ENCODE measurements at regions not wholly inside any gene's neighbourhood (a gene's known extent, or its start where the extent isn't known, plus 50 kb on each side); places are given as distances from the start of the nearest gene placed in this dataset.

DNA sequence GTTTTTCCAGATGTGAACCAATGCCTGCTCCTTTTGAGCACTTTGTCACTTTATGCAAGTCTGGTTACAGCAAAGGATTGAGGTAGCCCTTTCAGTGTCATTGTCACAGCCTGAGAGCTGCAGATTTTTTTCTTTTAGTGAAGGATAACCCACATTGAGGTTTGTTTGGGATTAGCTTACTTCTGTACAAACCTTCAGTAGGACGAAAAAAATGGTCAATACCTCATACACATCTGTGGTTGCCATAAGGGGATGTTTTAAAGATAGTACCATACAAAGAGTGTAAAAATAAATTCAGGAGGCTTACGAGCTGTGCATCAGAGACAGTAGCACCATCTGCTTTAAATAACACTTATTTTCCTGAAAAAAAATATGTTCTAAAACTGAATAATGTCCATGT, 566.0 kb downstream of the AJAP1 start:
- Histone ChIP-seq H3K4me1 (ENCODE audit: insufficient read depth) (no peaks in the 10 kb centered on the region), H3K4me3 (ENCODE audit: low read depth, low read length) (no peak overlapping the region), H3K36me3 (ENCODE audit: insufficient read depth) (no peaks in the 10 kb centered on the region), H3K27ac (ENCODE audit: low read depth) (no peak overlapping the region)
- 50% methylated on average over 2 of the region's 2 CpGs for WGBS
- no peak for DNase-seq (ENCODE audit: extremely low spot score)

DNA sequence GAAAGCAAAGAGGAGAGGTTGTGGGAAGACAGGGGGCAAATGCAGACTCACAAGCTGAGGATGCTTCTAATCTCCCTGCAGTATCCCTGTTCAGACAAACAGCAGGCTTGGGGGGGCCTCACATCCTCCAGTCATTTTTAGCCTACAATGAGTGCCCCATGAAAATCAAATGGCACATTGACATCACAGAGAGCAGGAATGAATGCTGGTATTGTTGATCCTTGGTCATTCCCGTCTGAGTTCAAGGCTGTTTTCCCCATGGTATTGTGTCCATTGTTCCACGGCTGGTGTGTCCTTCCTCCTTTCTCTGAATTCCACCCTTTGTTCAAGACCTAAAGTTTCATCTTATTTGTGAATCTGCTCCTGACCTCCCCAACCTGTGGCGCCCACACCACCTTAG, 545.6 kb downstream of the AJAP1 start:
- H3K36me3 ChIP-seq (ENCODE audit: insufficient read depth) = no peaks in the 10 kb centered on the region
- 77% methylated on average over 3 of the region's 3 CpGs for WGBS
- H3K27ac ChIP-seq (ENCODE audit: low read depth) = no peak overlapping the region
- no peak for DNase-seq (ENCODE audit: extremely low spot score)
- no peaks in the 10 kb centered on the region for H3K4me1 ChIP-seq (ENCODE audit: insufficient read depth)
- no peak overlapping the region for H3K4me3 ChIP-seq (ENCODE audit: low read depth, low read length)

- Histone ChIP-seq H3K4me1 (ENCODE audit: insufficient read depth) (no peaks in the 10 kb centered on the region), H3K36me3 (ENCODE audit: insufficient read depth) (no peaks in the 10 kb centered on the region), H3K27ac (ENCODE audit: low read depth) (no peak overlapping the region), H3K4me3 (ENCODE audit: low read depth, low read length) (no peak overlapping the region)
- DNase-seq (ENCODE audit: extremely low spot score) = no peak
- 61% methylated on average over 5 of the region's 5 CpGs for WGBS
Observed at GRCh38 chr1:5198328-5198727, 543.9 kb downstream of the AJAP1 start.

DNA sequence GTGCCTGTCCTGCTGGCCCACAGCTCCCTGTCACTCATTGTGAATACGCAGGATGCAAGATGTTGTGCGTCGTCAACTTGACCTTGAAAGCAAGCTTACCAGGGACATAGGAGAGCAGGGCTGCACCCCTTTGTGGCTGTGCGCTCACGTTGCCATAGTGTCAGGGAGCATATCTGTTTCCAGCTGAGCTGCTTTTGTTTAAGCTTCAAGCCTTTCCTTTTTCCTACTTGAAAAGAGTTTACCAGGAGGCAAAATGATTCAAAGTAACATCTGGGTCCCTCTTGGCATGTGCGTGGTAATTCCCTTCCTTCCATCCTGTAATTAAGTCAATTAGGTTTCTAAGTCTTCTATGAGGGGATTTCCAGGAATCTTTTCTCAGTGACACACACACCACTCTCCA, 537.1 kb downstream of the AJAP1 start:
- Histone ChIP-seq H3K36me3 (ENCODE audit: insufficient read depth) (no peaks in the 10 kb centered on the region), H3K4me3 (ENCODE audit: low read depth, low read length) (no peak overlapping the region), H3K27ac (ENCODE audit: low read depth) (no peak overlapping the region), H3K4me1 (ENCODE audit: insufficient read depth) (no peaks in the 10 kb centered on the region)
- WGBS = 71% methylated on average over 6 of the region's 6 CpGs
- no peak for DNase-seq (ENCODE audit: extremely low spot score)

- no peaks in the 10 kb centered on the region for H3K4me1 ChIP-seq (ENCODE audit: insufficient read depth)
- no peak overlapping the region for H3K4me3 ChIP-seq (ENCODE audit: low read depth, low read length)
- DNase-seq (ENCODE audit: extremely low spot score) = peak; percentile 31
- no peak overlapping the region for H3K27ac ChIP-seq (ENCODE audit: low read depth)
- WGBS = 77% methylated on average over 4 of the region's 4 CpGs
- no peaks in the 10 kb centered on the region for H3K36me3 ChIP-seq (ENCODE audit: insufficient read depth)
Observed at GRCh38 chr1:5189384-5189783, 535.0 kb downstream of the AJAP1 start.

DNA sequence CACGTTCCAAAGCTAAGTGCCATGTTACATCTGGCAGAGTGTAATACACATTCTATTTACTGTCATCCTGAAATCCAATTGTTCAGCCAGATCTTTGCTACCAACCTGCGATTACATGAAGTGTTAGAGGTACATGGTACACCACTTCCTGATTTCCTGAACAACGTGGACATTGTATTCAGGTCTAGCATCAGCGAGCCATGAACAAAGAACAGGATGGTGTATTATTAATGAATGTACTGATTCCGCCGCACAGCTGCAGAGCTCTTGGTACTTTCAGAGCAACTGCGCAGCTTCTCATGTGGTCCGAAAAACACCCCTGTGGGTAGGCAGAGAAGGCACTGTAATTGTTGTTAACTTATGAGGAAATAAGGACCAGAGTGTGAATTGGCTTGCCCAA, 511.4 kb downstream of the AJAP1 start:
- 82% methylated on average over 8 of the region's 8 CpGs for WGBS
- Histone ChIP-seq H3K36me3 (ENCODE audit: insufficient read depth) (no peaks in the 10 kb centered on the region), H3K27ac (ENCODE audit: low read depth) (no peak overlapping the region), H3K4me1 (ENCODE audit: insufficient read depth) (no peaks in the 10 kb centered on the region), H3K4me3 (ENCODE audit: low read depth, low read length) (no peak overlapping the region)
- no peak for DNase-seq (ENCODE audit: extremely low spot score)

GRCh38 chr1:5164158-5164557, 509.7 kb downstream of the AJAP1 start:
- Histone ChIP-seq H3K4me3 (ENCODE audit: low read depth, low read length) (no peak overlapping the region), H3K36me3 (ENCODE audit: insufficient read depth) (no peaks in the 10 kb centered on the region), H3K4me1 (ENCODE audit: insufficient read depth) (no peaks in the 10 kb centered on the region), H3K27ac (ENCODE audit: low read depth) (no peak overlapping the region)
- WGBS = 66% methylated on average over 5 of the region's 5 CpGs
- DNase-seq (ENCODE audit: extremely low spot score) = no peak

- DNase-seq (ENCODE audit: extremely low spot score) = no peak
- H3K4me1 ChIP-seq (ENCODE audit: insufficient read depth) = no peaks in the 10 kb centered on the region
- H3K36me3 ChIP-seq (ENCODE audit: insufficient read depth) = no peaks in the 10 kb centered on the region
- H3K4me3 ChIP-seq (ENCODE audit: low read depth, low read length) = no peak overlapping the region
- H3K27ac ChIP-seq (ENCODE audit: low read depth) = no peak overlapping the region
- 55% methylated on average over 4 of the region's 4 CpGs for whole genome bisulfite sequencing
Observed at GRCh38 chr1:5161372-5161771, 507.0 kb downstream of the AJAP1 start.

DNA sequence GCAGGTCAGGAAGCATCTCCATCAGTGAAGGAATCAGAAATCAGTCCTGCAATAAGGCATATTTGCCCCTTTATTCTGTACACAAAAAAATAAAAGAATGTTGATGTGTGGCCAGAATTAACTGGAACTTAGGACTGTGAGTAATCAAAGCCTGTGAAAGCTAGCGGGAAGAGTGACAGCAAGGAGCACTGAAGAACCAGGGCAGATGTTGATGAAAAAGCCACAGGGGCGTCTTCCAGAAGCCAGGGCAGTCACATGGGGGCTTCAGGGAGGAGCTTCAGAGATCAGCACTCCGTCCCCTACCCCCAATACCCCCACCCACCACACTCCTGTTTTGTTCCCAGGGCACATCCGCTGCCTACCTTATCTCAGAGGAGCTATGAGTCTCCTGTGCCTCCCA, 502.8 kb downstream of the AJAP1 start:
- Histone ChIP-seq H3K36me3 (ENCODE audit: insufficient read depth) (no peaks in the 10 kb centered on the region), H3K4me3 (ENCODE audit: low read depth, low read length) (no peak overlapping the region), H3K27ac (ENCODE audit: low read depth) (no peak overlapping the region), H3K4me1 (ENCODE audit: insufficient read depth) (no peaks in the 10 kb centered on the region)
- 63% methylated on average over 4 of the region's 4 CpGs for WGBS
- no peak for DNase-seq (ENCODE audit: extremely low spot score)

GRCh38 chr1:5156416-5157120, 502.2 kb downstream of the AJAP1 start:
- DNase-seq (ENCODE audit: extremely low spot score) = no peak
- WGBS = 63% methylated on average over 7 of the region's 7 CpGs
- no peak overlapping the region for H3K4me3 ChIP-seq (ENCODE audit: low read depth, low read length)
- no peaks in the 10 kb centered on the region for H3K4me1 ChIP-seq (ENCODE audit: insufficient read depth)
- H3K27ac ChIP-seq (ENCODE audit: low read depth) = no peak overlapping the region
- H3K36me3 ChIP-seq (ENCODE audit: insufficient read depth) = no peaks in the 10 kb centered on the region

GRCh38 chr1:5151511-5151910, 497.1 kb downstream of the AJAP1 start:
- H3K4me3 ChIP-seq (ENCODE audit: low read depth, low read length) = no peak overlapping the region
- H3K36me3 ChIP-seq (ENCODE audit: insufficient read depth) = no peaks in the 10 kb centered on the region
- DNase-seq (ENCODE audit: extremely low spot score) = no peak
- no peak overlapping the region for H3K27ac ChIP-seq (ENCODE audit: low read depth)
- H3K4me1 ChIP-seq (ENCODE audit: insufficient read depth) = no peaks in the 10 kb centered on the region
- 79% methylated on average over 9 of the region's 9 CpGs for WGBS

- H3K4me3 ChIP-seq (ENCODE audit: low read depth, low read length) = no peak overlapping the region
- H3K36me3 ChIP-seq (ENCODE audit: insufficient read depth) = no peaks in the 10 kb centered on the region
- 77% methylated on average over 2 of the region's 2 CpGs for WGBS
- H3K27ac ChIP-seq (ENCODE audit: low read depth) = no peak overlapping the region
- no peak for DNase-seq (ENCODE audit: extremely low spot score)
- H3K4me1 ChIP-seq (ENCODE audit: insufficient read depth) = no peaks in the 10 kb centered on the region
Observed at GRCh38 chr1:5150191-5150590, 495.8 kb downstream of the AJAP1 start.

DNA sequence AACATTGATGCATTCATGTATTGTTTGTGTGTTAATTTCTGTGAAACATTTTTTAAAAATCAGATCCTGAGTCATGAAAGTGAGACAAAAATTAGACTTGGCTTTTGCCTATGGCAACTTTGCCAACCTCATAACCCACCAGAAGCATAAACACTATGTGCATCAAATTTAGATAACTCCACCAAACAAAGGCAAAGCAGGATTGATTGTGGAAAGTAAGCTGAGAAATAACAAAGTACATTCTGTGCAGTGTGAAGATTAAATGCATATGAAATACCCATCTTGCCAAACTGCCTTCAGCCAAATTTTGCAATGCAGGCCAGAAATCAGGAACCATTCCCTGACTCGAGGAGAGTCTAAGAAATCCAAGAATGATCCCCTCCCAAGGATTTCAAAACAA, 493.4 kb downstream of the AJAP1 start:
- Histone ChIP-seq H3K4me3 (ENCODE audit: low read depth, low read length) (no peak overlapping the region), H3K4me1 (ENCODE audit: insufficient read depth) (no peaks in the 10 kb centered on the region), H3K27ac (ENCODE audit: low read depth) (no peak overlapping the region), H3K36me3 (ENCODE audit: insufficient read depth) (no peaks in the 10 kb centered on the region)
- 51% methylated on average over 1 of the region's 1 CpG for whole genome bisulfite sequencing
- no peak for DNase-seq (ENCODE audit: extremely low spot score)

DNA sequence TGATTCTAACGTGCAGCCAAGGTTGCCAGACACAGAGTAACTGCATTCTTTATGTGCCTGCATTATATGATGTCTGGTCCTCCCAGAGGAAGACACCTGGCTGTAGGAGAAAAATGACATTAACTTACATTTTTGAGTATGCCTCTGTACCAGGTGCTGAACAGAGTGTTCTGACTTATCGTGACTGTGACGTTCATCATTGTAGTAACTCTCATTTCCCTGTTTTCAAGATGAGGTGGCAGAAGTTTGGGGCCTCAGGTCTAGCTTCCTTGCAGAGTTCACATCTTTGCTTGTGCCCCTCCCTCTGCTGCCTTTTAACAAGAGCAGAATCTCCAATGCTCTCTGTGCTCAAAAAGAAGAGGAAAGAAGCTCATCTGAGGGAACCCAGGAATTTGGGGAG, 488.0 kb downstream of the AJAP1 start:
- H3K27ac ChIP-seq (ENCODE audit: low read depth) = no peak overlapping the region
- H3K36me3 ChIP-seq (ENCODE audit: insufficient read depth) = no peaks in the 10 kb centered on the region
- H3K4me1 ChIP-seq (ENCODE audit: insufficient read depth) = no peaks in the 10 kb centered on the region
- H3K4me3 ChIP-seq (ENCODE audit: low read depth, low read length) = no peak overlapping the region
- WGBS = 77% methylated on average over 3 of the region's 3 CpGs
- no peak for DNase-seq (ENCODE audit: extremely low spot score)

DNA sequence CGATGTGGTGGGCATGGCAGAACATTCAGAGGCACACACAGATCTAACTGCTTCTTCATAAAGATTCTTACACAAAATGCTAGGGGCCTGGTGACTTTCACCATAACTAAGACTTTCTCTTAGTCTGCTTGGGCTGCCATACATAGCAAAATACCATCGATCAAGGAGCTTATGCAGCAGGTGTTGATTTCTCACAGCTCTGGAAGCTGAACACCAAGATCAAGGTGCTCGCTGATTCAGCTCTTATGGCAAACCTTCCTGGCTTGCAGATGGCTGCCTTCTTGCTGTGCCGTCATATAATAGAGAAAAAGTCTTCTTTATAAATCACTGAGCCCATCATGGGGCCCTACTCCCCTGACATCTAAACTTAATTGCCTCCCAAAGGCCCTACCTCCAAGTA, 487.3 kb downstream of the AJAP1 start:
- no peaks in the 10 kb centered on the region for H3K36me3 ChIP-seq (ENCODE audit: insufficient read depth)
- no peak overlapping the region for H3K27ac ChIP-seq (ENCODE audit: low read depth)
- DNase-seq (ENCODE audit: extremely low spot score) = no peak
- H3K4me3 ChIP-seq (ENCODE audit: low read depth, low read length) = no peak overlapping the region
- no peaks in the 10 kb centered on the region for H3K4me1 ChIP-seq (ENCODE audit: insufficient read depth)
- WGBS = 84% methylated on average over 4 of the region's 4 CpGs

Measured in urinary bladder (tissue), 3 donors.